ENCODE measurements at regions not wholly inside any gene's neighbourhood (a gene's known extent, or its start where the extent isn't known, plus 50 kb on each side); places are given as distances from the start of the nearest gene placed in this dataset.

GRCh38 chr4:10316851-10317250 is 140.4 kb downstream of the ZNF518B start:
- TF ChIP-seq POLR2AphosphoS5 (IDR thresholded peaks at IDR 0.05) (no peak), POLR2A (IDR thresholded peaks at IDR 0.05) (no peak), CTCF (IDR thresholded peaks at IDR 0.05) (no peak)
- 93% methylated on average over 3 of the region's 3 CpGs for WGBS

GRCh38 chr4:10315638-10316037 is 141.6 kb downstream of the ZNF518B start:
- H3K4me1 ChIP-seq (replicated peaks), result no peaks in the 10 kb centered on the region
- no peaks in the 10 kb centered on the region for H3K9me3 ChIP-seq
- no peak overlapping the region for H3K27ac ChIP-seq
- H3K36me3 ChIP-seq, result no peaks in the 10 kb centered on the region
- 95% methylated on average over 4 of the region's 4 CpGs for WGBS
- DNase-seq (ENCODE audit: low spot score), result no peak
- intact Hi-C loops (cut with DNase I), result no loop called here
- H3K27me3 ChIP-seq (replicated peaks; ENCODE audit: insufficient read depth), result no peaks in the 10 kb centered on the region
- TF ChIP-seq POLR2A (IDR thresholded peaks at IDR 0.05) (no peak), POLR2AphosphoS5 (IDR thresholded peaks at IDR 0.05) (no peak), CTCF (IDR thresholded peaks at IDR 0.05) (no peak)
- H3K4me3 ChIP-seq, result no peak overlapping the region

More at GRCh38 chr4:10316851-10317250, 140.4 kb downstream of the ZNF518B start:
- Histone ChIP-seq H3K9me3 (no peaks in the 10 kb centered on the region), H3K27me3 (replicated peaks; ENCODE audit: insufficient read depth) (no peaks in the 10 kb centered on the region), H3K4me3 (no peak overlapping the region), H3K27ac (no peak overlapping the region), H3K4me1 (replicated peaks) (no peaks in the 10 kb centered on the region), H3K36me3 (no peaks in the 10 kb centered on the region)
- DNase-seq (ENCODE audit: low spot score), result no peak
- intact Hi-C loops (cut with DNase I), result no loop called here

GRCh38 chr4:10312568-10312967 is 144.7 kb downstream of the ZNF518B start:
- WGBS, result 90% methylated on average over 3 of the region's 3 CpGs
- Histone ChIP-seq H3K36me3 (no peaks in the 10 kb centered on the region), H3K4me3 (no peak overlapping the region), H3K27me3 (replicated peaks; ENCODE audit: insufficient read depth) (no peaks in the 10 kb centered on the region), H3K9me3 (no peaks in the 10 kb centered on the region), H3K4me1 (replicated peaks) (no peaks in the 10 kb centered on the region), H3K27ac (no peak overlapping the region)
- TF ChIP-seq CTCF (IDR thresholded peaks at IDR 0.05) (no peak), POLR2AphosphoS5 (IDR thresholded peaks at IDR 0.05) (no peak), POLR2A (IDR thresholded peaks at IDR 0.05) (no peak)
- intact Hi-C loops (cut with DNase I), result no loop called here
- no peak for DNase-seq (ENCODE audit: low spot score)

- H3K36me3 ChIP-seq, result no peaks in the 10 kb centered on the region
- WGBS, result 83% methylated on average over 4 of the region's 4 CpGs
- no peaks in the 10 kb centered on the region for H3K27me3 ChIP-seq (replicated peaks; ENCODE audit: insufficient read depth)
- intact Hi-C loops (cut with DNase I), result no loop called here
- DNase-seq (ENCODE audit: low spot score), result no peak
- H3K9me3 ChIP-seq, result no peaks in the 10 kb centered on the region
- TF ChIP-seq POLR2A (IDR thresholded peaks at IDR 0.05) (no peak), POLR2AphosphoS5 (IDR thresholded peaks at IDR 0.05) (no peak), CTCF (IDR thresholded peaks at IDR 0.05) (no peak)
- no peak overlapping the region for H3K27ac ChIP-seq
- no peaks in the 10 kb centered on the region for H3K4me1 ChIP-seq (replicated peaks)
- no peak overlapping the region for H3K4me3 ChIP-seq
Measured at GRCh38 chr4:10311939-10312338, 145.3 kb downstream of the ZNF518B start.

- H3K9me3 ChIP-seq, result no peaks in the 10 kb centered on the region
- H3K27me3 ChIP-seq (replicated peaks; ENCODE audit: insufficient read depth), result no peaks in the 10 kb centered on the region
- no peaks in the 10 kb centered on the region for H3K4me1 ChIP-seq (replicated peaks)
- H3K27ac ChIP-seq, result no peak overlapping the region
- no peak for DNase-seq (ENCODE audit: low spot score)
- intact Hi-C loops (cut with DNase I), result no loop called here
- TF ChIP-seq CTCF (IDR thresholded peaks at IDR 0.05) (no peak), POLR2A (IDR thresholded peaks at IDR 0.05) (no peak), POLR2AphosphoS5 (IDR thresholded peaks at IDR 0.05) (no peak)
- no peak overlapping the region for H3K4me3 ChIP-seq
- H3K36me3 ChIP-seq, result no peaks in the 10 kb centered on the region
Measured at GRCh38 chr4:10305816-10306215, 151.4 kb downstream of the ZNF518B start.

Measured in prostate gland (tissue), 2 donors.